Upper lobe of right lung (tissue), 1 donor: ENCODE measurements at regions not wholly inside any gene's neighbourhood (a gene's known extent, or its start where the extent isn't known, plus 50 kb on each side); places are given as distances from the start of the nearest gene placed in this dataset.

Source experiments
- ATAC-seq: fragments of 200-7000 bp; cut with Tn5 transposase; one replicate; pipeline ENCODE4 v1.9.1; 2020; ENCODE audit warnings: mild to moderate bottlenecking, moderate library complexity
- DNase-seq: peaks from one replicate; pipeline ENCODE4 v3.0.0-alpha.2; 2020
- H3K27ac ChIP-seq: fragments of 200-600 bp; one replicate; pipeline ENCODE4 v1.8.0; 2022
- H3K27me3 ChIP-seq: fragments of 200-600 bp; one replicate; pipeline ENCODE4 v1.8.0; 2022; ENCODE audit warnings: mild to moderate bottlenecking
- H3K36me3 ChIP-seq: fragments of 200-600 bp; one replicate; pipeline ENCODE4 v1.8.0; 2022
- H3K4me1 ChIP-seq: fragments of 200-600 bp; one replicate; pipeline ENCODE4 v1.8.0; 2022
- H3K4me3 ChIP-seq: fragments of 200-600 bp; one replicate; pipeline ENCODE4 v1.8.0; 2022; ENCODE audit warnings: mild to moderate bottlenecking
- H3K9me3 ChIP-seq: fragments of 200-600 bp; one replicate; pipeline ENCODE4 v1.8.0; 2022
- CTCF ChIP-seq: fragments of 200-600 bp; IDR thresholded peaks from one replicate; pipeline ENCODE4 v1.8.0; 2022; ENCODE audit warnings: antibody characterized with exemption
- intact Hi-C: fragments of 100-400 bp; cut with DNase I; formaldehyde crosslinking; loops from one replicate; pipeline ENCODE4 v1.11.0; 2022
- donor health status: DM: no; HTN: yes; CAD: no; lungs with severe emphysema.

- Histone ChIP-seq H3K27me3 (no peaks in the 10 kb centered on the region), H3K9me3 (no peaks in the 10 kb centered on the region), H3K36me3 (no peaks in the 10 kb centered on the region), H3K4me1 (no peaks in the 10 kb centered on the region), H3K4me3 (no peak overlapping the region), H3K27ac (no peak overlapping the region)
- ATAC-seq (no peak), DNase-seq (no peak)
- intact Hi-C loops: no loop called here
- TF ChIP-seq CTCF: no peak
Observed at GRCh38 chr3:18868911-18869689, 279.2 kb upstream of the KCNH8 start.

- ATAC-seq: no peak
- Histone ChIP-seq H3K4me1 (no peaks in the 10 kb centered on the region), H3K27ac (no peak overlapping the region), H3K27me3 (no peaks in the 10 kb centered on the region), H3K4me3 (no peak overlapping the region), H3K36me3 (no peaks in the 10 kb centered on the region), H3K9me3 (no peaks in the 10 kb centered on the region)
- TF ChIP-seq CTCF: no peak
- no peak for DNase-seq
- intact Hi-C loops: no loop called here
Observed at GRCh38 chr3:18866899-18867298, 281.4 kb upstream of the KCNH8 start.

GRCh38 chr3:18864933-18865731 lies 283.2 kb upstream of the KCNH8 start:
- no peaks in the 10 kb centered on the region for H3K36me3 ChIP-seq
- intact Hi-C loops: no loop called here
- DNase-seq: no peak

GRCh38 chr3:18862077-18862476 lies 286.2 kb upstream of the KCNH8 start:
- no peak for ATAC-seq
- intact Hi-C loops: no loop called here
- Histone ChIP-seq H3K9me3 (no peaks in the 10 kb centered on the region), H3K27ac (no peak overlapping the region), H3K4me3 (no peak overlapping the region), H3K27me3 (no peaks in the 10 kb centered on the region), H3K36me3 (no peaks in the 10 kb centered on the region), H3K4me1 (no peaks in the 10 kb centered on the region)
- no peak for DNase-seq
- no peak for TF ChIP-seq CTCF

More at GRCh38 chr3:18864933-18865731, 283.2 kb upstream of the KCNH8 start:
- Histone ChIP-seq H3K27ac (no peak overlapping the region), H3K4me1 (no peaks in the 10 kb centered on the region), H3K9me3 (no peaks in the 10 kb centered on the region), H3K27me3 (no peaks in the 10 kb centered on the region), H3K4me3 (no peak overlapping the region)
- TF ChIP-seq CTCF: no peak
- ATAC-seq: no peak

GRCh38 chr3:18861137-18861536 lies 287.2 kb upstream of the KCNH8 start:
- Histone ChIP-seq H3K4me1 (no peaks in the 10 kb centered on the region), H3K36me3 (no peaks in the 10 kb centered on the region), H3K27ac (no peak overlapping the region), H3K4me3 (no peak overlapping the region), H3K27me3 (no peaks in the 10 kb centered on the region), H3K9me3 (no peaks in the 10 kb centered on the region)
- DNase-seq (no peak), ATAC-seq (no peak)
- intact Hi-C loops: no loop called here
- no peak for TF ChIP-seq CTCF
